PC-3 (cell line): ENCODE measurements at regions not wholly inside any gene's neighbourhood (a gene's known extent, or its start where the extent isn't known, plus 50 kb on each side); places are given as distances from the start of the nearest gene placed in this dataset.
"Not testable (repeated sequence)": the region's sequence is repeated elsewhere in the genome, so short reads cannot be mapped to it uniquely, and the experiment has no call there.

Experiments used
- ATAC-seq: fragments of 200-7000 bp; cut with Tn5 transposase; 2 replicates; pipeline ENCODE4 v1.9.1; 2020; ENCODE audit warnings: mild to moderate bottlenecking, moderate library complexity
- BruUV-seq: library from RNA; stranded (reverse); fragments of 400-500 nt; replicated peaks from 2 replicates; lab custom pipeline; 2021; lab: Mats Ljungman, UMichigan
- CTCF ChIA-PET: fragments of 300-600 bp; sonication (Branson Sonifier 250); formaldehyde crosslinking; loops from one replicate; lab custom pipeline; 2022; ENCODE audit warnings: antibody characterized with exemption; lab: Charles Lee
- POLR2A ChIA-PET: fragments of 300-600 bp; sonication (Branson Sonifier 250); formaldehyde crosslinking; loops from one replicate; lab custom pipeline; 2022; ENCODE audit warnings: antibody characterized with exemption; ENCODE audit not compliant: unreplicated experiment; lab: Charles Lee
- DNase-seq: peaks from one replicate; pipeline ENCODE4 v3.0.0-alpha.2; 2015
- H2AFZ ChIP-seq: fragments of 300-600 bp; sonication (generic); 2 replicates; pipeline ENCODE4 v1.6.0; 2016; ENCODE audit warnings: antibody characterized with exemption, low read length
- H3F3A ChIP-seq: fragments of 300-600 bp; sonication (generic); one replicate; pipeline ENCODE4 v1.6.0; 2017; ENCODE audit warnings: antibody characterized with exemption, low read length, control low read depth, mild to moderate bottlenecking; ENCODE audit not compliant: unreplicated experiment
- H3K27ac ChIP-seq: fragments of 300-600 bp; sonication (generic); 2 replicates; pipeline ENCODE4 v1.5.1; 2016; ENCODE audit warnings: mild to moderate bottlenecking, low read length
- H3K27me3 ChIP-seq: fragments of 300-600 bp; sonication (generic); 2 replicates; pipeline ENCODE4 v1.6.1; 2016; ENCODE audit warnings: low read length, mixed read lengths
- H3K36me3 ChIP-seq: fragments of 300-600 bp; sonication (generic); 2 replicates; pipeline ENCODE4 v1.6.1; 2016; ENCODE audit warnings: low read depth, mixed run types, low read length, mixed read lengths
- H3K4me1 ChIP-seq: fragments of 300-600 bp; sonication (generic); 2 replicates; pipeline ENCODE4 v1.5.1; 2016; ENCODE audit warnings: low read length; ENCODE audit not compliant: insufficient read depth
- H3K4me2 ChIP-seq: fragments of 300-600 bp; sonication (generic); 2 replicates; pipeline ENCODE4 v1.6.0; 2016; ENCODE audit warnings: low read length
- H3K4me3 ChIP-seq: fragments of 300-600 bp; sonication (generic); 2 replicates; pipeline ENCODE4 v1.5.1; 2016; ENCODE audit warnings: mild to moderate bottlenecking, low read length, mixed read lengths
- H3K79me2 ChIP-seq: fragments of 300-600 bp; sonication (generic); 2 replicates; pipeline ENCODE4 v1.6.1; 2017; ENCODE audit warnings: low read length, mixed read lengths
- H3K9ac ChIP-seq: fragments of 300-600 bp; sonication (generic); 2 replicates; pipeline ENCODE4 v1.6.0; 2016; ENCODE audit warnings: mild to moderate bottlenecking, low read length
- H3K9me2 ChIP-seq: fragments of 300-600 bp; sonication (generic); replicated peaks from 2 replicates; pipeline ENCODE4 v1.6.1; 2016; ENCODE audit warnings: mixed run types, low read length, mixed read lengths
- H3K9me3 ChIP-seq: fragments of 300-600 bp; sonication (generic); 2 replicates; pipeline ENCODE4 v1.6.1; 2016; ENCODE audit warnings: low read length, mixed read lengths
- H4K20me1 ChIP-seq: fragments of 300-600 bp; sonication (generic); 2 replicates; pipeline ENCODE4 v1.6.1; 2016; ENCODE audit warnings: low read length, mixed read lengths
- CTCF ChIP-seq: fragments of 300-600 bp; sonication (generic); conservative IDR thresholded peaks from 2 replicates; pipeline ENCODE4 v1.5.1; 2017; ENCODE audit warnings: antibody characterized with exemption, low read depth, mild to moderate bottlenecking, low read length
- EZH2 ChIP-seq: fragments of 300-600 bp; sonication (generic); IDR thresholded peaks from one replicate; pipeline ENCODE4 v1.6.1; 2017; ENCODE audit warnings: antibody characterized with exemption, mild to moderate bottlenecking, low read length; ENCODE audit not compliant: unreplicated experiment
- EZH2phosphoT487 ChIP-seq: fragments of 300-600 bp; sonication (generic); IDR thresholded peaks from 2 replicates; pipeline ENCODE4 v1.6.1; 2018; ENCODE audit warnings: mild to moderate bottlenecking, antibody characterized with exemption, low read length, borderline replicate concordance
- intact Hi-C: fragments of 100-400 bp; cut with micrococcal nuclease; formaldehyde crosslinking; loops from 2 replicates; pipeline ENCODE4 v1.9.0; 2023

GRCh38 chr20:26277339-26277738, 580.7 kb upstream of the ZNF337 start:
- ATAC-seq (no peak), DNase-seq (no peak)

GRCh38 chr20:26276554-26277210, 580.0 kb upstream of the ZNF337 start:
- ATAC-seq (no peak), DNase-seq (no peak)
- Histone ChIP-seq H3K36me3 (no peaks in the 10 kb centered on the region), H3K4me2 (no peak overlapping the region), H3K27ac (no peak overlapping the region), H3K4me3 (no peak overlapping the region), H2AFZ (no peak overlapping the region), H3K4me1 (no peaks in the 10 kb centered on the region), H3K9me2 (no peaks in the 10 kb centered on the region), H3K79me2 (no peaks in the 10 kb centered on the region), H4K20me1 (no peaks in the 10 kb centered on the region), H3K9me3 (no peaks in the 10 kb centered on the region), H3K9ac (no peak overlapping the region), H3K27me3 (no peaks in the 10 kb centered on the region), H3F3A (no peaks in the 10 kb centered on the region)
- intact Hi-C loops, result no loop called here
- POLR2A ChIA-PET, result no interaction called here
- TF ChIP-seq CTCF (no peak), EZH2 (no peak), EZH2phosphoT487 (no peak)
- CTCF ChIA-PET, result no interaction called here
- no TSS peak for BruUV-seq

More at GRCh38 chr20:26277339-26277738, 580.7 kb upstream of the ZNF337 start:
- no peaks in the 10 kb centered on the region for H3K27me3 ChIP-seq
- TF ChIP-seq CTCF (no peak), EZH2phosphoT487 (no peak), EZH2 (no peak)
- no peak overlapping the region for H3K4me2 ChIP-seq
- H3F3A ChIP-seq, result no peaks in the 10 kb centered on the region
- H2AFZ ChIP-seq, result no peak overlapping the region
- H3K36me3 ChIP-seq, result no peaks in the 10 kb centered on the region
- H3K4me1 ChIP-seq, result no peaks in the 10 kb centered on the region
- intact Hi-C loops, result no loop called here
- H3K9ac ChIP-seq, result no peak overlapping the region
- no peaks in the 10 kb centered on the region for H4K20me1 ChIP-seq
- H3K27ac ChIP-seq, result no peak overlapping the region
- H3K9me3 ChIP-seq, result no peaks in the 10 kb centered on the region
- no TSS peak for BruUV-seq
- H3K4me3 ChIP-seq, result no peak overlapping the region
- H3K79me2 ChIP-seq, result no peaks in the 10 kb centered on the region
- ChIA-PET CTCF (no interaction called here), POLR2A (no interaction called here)
- H3K9me2 ChIP-seq, result no peaks in the 10 kb centered on the region

GRCh38 chr20:26268762-26269161, 572.1 kb upstream of the ZNF337 start:
- H3K9me3 ChIP-seq, CTCF ChIA-PET: not testable (repeated sequence)

GRCh38 chr20:26260925-26261324, 564.3 kb upstream of the ZNF337 start:
- BruUV-seq, ATAC-seq, DNase-seq, CTCF ChIA-PET, H3F3A ChIP-seq, H3K4me2 ChIP-seq, H3K27me3 ChIP-seq, H3K4me1 ChIP-seq, H3K9me2 ChIP-seq, H3K4me3 ChIP-seq, POLR2A ChIA-PET, H2AFZ ChIP-seq, H3K79me2 ChIP-seq, intact Hi-C loops, H3K9ac ChIP-seq, H3K9me3 ChIP-seq, H3K36me3 ChIP-seq, H4K20me1 ChIP-seq, H3K27ac ChIP-seq: not testable (repeated sequence)

More at GRCh38 chr20:26268762-26269161, 572.1 kb upstream of the ZNF337 start:
- H3K79me2 ChIP-seq, H3K4me3 ChIP-seq, H3K9me2 ChIP-seq, H2AFZ ChIP-seq, intact Hi-C loops, H3K36me3 ChIP-seq, DNase-seq, H3K4me1 ChIP-seq, H3K9ac ChIP-seq, ATAC-seq, H3F3A ChIP-seq, BruUV-seq, H3K27ac ChIP-seq, H3K27me3 ChIP-seq, H3K4me2 ChIP-seq, POLR2A ChIA-PET, H4K20me1 ChIP-seq: not testable (repeated sequence)

GRCh38 chr20:26252311-26252975, 555.8 kb upstream of the ZNF337 start:
- H3K9me3 ChIP-seq, H3K4me2 ChIP-seq, H3K36me3 ChIP-seq, H3F3A ChIP-seq, ATAC-seq, H3K4me3 ChIP-seq, H3K79me2 ChIP-seq, BruUV-seq, H3K27ac ChIP-seq, H2AFZ ChIP-seq, H3K9ac ChIP-seq, H4K20me1 ChIP-seq, H3K9me2 ChIP-seq, H3K27me3 ChIP-seq, H3K4me1 ChIP-seq, CTCF ChIA-PET, DNase-seq: not testable (repeated sequence)
- intact Hi-C loops, result loop anchor here (10.0 kb wide), 1 partner anchor 58 kb away; no protein-coding TSS in a partner anchor
- POLR2A ChIA-PET, result interaction anchor here (0.5 kb wide), 1 partner anchor 24 kb away, joined by 3 read pairs; no protein-coding TSS in a partner anchor
